ENCODE measurements at regions not wholly inside any gene's neighbourhood (a gene's known extent, or its start where the extent isn't known, plus 50 kb on each side); places are given as distances from the start of the nearest gene placed in this dataset.

DNA sequence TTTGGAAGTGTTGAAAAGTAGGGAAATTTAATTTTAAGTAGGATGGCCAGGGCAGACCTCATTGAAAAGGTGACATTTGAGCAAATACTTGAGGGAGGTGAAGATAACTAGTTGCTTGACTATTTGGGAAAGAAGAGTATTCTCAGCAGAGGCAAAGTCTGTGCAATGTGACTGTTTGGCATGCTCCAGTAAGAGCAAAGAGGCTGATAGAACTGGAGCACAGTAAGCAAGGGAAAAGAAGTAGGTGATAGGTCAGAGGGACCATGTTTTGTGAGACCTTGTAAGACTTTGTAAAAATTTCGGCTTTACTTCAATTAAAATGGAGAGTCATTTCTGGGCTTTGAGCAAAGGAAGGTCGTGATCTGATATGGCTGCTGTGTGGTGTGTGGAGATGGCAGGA, 335.8 kb downstream of the ZIC1 start:
- TF ChIP-seq, protein P1, sequence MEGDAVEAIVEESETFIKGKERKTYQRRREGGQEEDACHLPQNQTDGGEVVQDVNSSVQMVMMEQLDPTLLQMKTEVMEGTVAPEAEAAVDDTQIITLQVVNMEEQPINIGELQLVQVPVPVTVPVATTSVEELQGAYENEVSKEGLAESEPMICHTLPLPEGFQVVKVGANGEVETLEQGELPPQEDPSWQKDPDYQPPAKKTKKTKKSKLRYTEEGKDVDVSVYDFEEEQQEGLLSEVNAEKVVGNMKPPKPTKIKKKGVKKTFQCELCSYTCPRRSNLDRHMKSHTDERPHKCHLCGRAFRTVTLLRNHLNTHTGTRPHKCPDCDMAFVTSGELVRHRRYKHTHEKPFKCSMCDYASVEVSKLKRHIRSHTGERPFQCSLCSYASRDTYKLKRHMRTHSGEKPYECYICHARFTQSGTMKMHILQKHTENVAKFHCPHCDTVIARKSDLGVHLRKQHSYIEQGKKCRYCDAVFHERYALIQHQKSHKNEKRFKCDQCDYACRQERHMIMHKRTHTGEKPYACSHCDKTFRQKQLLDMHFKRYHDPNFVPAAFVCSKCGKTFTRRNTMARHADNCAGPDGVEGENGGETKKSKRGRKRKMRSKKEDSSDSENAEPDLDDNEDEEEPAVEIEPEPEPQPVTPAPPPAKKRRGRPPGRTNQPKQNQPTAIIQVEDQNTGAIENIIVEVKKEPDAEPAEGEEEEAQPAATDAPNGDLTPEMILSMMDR (conservative IDR thresholded peaks at IDR 0.05; ENCODE audit: low read depth, low read length), result no peak
- TF ChIP-seq, protein P2, sequence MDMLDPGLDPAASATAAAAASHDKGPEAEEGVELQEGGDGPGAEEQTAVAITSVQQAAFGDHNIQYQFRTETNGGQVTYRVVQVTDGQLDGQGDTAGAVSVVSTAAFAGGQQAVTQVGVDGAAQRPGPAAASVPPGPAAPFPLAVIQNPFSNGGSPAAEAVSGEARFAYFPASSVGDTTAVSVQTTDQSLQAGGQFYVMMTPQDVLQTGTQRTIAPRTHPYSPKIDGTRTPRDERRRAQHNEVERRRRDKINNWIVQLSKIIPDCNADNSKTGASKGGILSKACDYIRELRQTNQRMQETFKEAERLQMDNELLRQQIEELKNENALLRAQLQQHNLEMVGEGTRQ (IDR thresholded peaks at IDR 0.05; ENCODE audit: low read depth, low read length), result no peak
- no peak for TF ChIP-seq MXI1 (IDR thresholded peaks at IDR 0.05; ENCODE audit: borderline replicate concordance, low read depth, low read length)
- TF ChIP-seq CHD1 (IDR thresholded peaks at IDR 0.05; ENCODE audit: low read depth, low read length), result no peak
- TF ChIP-seq CEBPB (IDR thresholded peaks at IDR 0.05; ENCODE audit: low read depth, low read length), result no peak
- no peak for TF ChIP-seq POLR2A (IDR thresholded peaks at IDR 0.05; ENCODE audit: low read depth, low read length)
- TF ChIP-seq, protein P3, sequence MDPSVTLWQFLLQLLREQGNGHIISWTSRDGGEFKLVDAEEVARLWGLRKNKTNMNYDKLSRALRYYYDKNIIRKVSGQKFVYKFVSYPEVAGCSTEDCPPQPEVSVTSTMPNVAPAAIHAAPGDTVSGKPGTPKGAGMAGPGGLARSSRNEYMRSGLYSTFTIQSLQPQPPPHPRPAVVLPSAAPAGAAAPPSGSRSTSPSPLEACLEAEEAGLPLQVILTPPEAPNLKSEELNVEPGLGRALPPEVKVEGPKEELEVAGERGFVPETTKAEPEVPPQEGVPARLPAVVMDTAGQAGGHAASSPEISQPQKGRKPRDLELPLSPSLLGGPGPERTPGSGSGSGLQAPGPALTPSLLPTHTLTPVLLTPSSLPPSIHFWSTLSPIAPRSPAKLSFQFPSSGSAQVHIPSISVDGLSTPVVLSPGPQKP (IDR thresholded peaks at IDR 0.05; ENCODE audit: borderline replicate concordance, low read depth, low read length), result no peak

Data from IMR-90 (cell line).